Hematopoietic multipotent progenitor cell (in vitro differentiated cells): ENCODE measurements at regions not wholly inside any gene's neighbourhood (a gene's known extent, or its start where the extent isn't known, plus 50 kb on each side); places are given as distances from the start of the nearest gene placed in this dataset.

ENCODE experiments used
- DNase-seq, 3 donors: peaks; one replicate each; pipeline ENCODE4 v3.0.0-alpha.2; 2011 to 2015; ENCODE audit warnings: low read depth in 2 of 3, low spot score in 2 of 3

DNA sequence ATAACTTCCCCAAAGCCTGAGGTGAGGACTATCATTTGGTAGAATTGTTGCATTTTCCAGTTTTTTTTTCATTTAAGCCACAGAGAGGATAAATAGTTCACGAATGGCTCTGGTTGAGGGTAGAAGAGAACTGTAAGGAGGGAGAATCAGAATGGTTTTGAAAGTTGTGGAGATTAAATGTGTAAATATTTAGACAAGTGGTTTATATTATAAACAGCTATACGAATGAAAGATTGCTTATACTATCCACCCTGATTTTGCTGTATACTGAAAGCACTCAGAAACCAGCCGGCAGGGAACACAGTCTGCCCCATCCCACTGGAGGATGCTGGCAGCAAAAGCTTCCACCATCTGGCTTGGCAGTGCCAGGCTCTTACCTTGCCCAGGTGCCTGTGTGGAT lies 341.1 kb downstream of the RAPGEF2 start:
- DNase-seq: no peak

GRCh38 chr4:159444678-159445077 lies 341.8 kb downstream of the RAPGEF2 start:
- peak in 2 of 3 donors; percentile 26 to 32 for DNase-seq

DNA sequence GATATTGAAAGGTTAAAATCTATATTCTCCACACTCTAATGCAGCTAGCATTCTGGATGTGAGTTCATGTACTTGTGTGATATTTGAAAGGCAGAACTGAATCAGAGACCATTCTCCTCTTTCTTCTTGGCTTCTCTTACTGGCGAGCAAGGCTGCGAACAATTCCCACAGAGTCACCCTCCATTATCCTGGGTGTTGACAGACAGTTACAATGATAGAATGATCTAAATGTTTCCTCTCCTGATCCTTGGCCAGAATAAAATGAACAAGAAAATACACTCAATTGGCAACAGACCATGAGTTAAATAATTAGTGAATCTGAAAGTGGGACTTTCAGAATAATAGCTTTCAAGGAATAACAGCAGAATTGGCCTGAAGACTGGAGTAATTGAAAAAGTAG lies 342.8 kb downstream of the RAPGEF2 start:
- no peak for DNase-seq

GRCh38 chr4:159446266-159446976 lies 343.5 kb downstream of the RAPGEF2 start:
- peak in 2 of 3 donors; percentile 52 to 81 for DNase-seq

DNA sequence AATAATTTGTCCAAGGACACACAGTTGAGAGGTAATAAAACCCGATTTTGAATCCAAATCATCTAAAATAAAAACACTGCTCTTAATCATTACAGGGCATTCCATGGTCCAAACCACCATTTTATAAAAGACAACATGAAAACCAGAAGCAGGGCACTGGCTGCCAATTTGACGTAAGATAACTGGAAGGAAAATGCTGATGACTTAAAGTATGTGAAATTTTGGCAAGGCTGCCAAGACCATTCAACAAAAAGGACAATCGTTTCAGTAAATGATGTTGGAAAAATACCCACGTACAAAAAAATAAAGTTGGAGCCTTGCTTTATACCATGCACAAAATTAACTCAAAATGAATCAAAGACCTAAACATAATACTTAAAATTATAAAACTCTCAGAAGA lies 344.4 kb downstream of the RAPGEF2 start:
- DNase-seq: no peak

- DNase-seq: no peak
Measured at GRCh38 chr4:159451006-159451405, 348.1 kb downstream of the RAPGEF2 start.

- DNase-seq: peak in 2 of 3 donors; percentile 51 to 65
Measured at GRCh38 chr4:159455675-159456237, 352.9 kb downstream of the RAPGEF2 start.

- DNase-seq: no peak
Measured at GRCh38 chr4:159460371-159460770, 357.5 kb downstream of the RAPGEF2 start.

DNA sequence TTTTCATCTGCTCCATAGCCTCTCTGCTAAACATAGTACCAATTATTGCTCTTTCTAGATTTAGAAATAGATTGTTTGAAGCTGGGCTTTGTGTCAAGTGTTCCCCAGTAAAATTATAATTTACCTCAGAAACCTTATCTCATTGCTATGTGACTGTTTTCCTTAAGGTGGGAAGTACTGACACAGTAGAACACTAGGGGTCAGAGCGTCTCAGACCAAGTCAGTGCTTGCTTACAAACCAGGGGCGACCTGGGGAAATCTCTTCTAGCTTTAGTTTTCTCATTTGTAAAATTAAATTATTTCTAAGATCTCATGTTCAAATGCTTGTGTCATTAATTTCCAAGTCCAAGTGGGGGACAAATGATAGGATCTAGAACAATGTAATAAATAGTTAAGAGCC lies 360.4 kb downstream of the RAPGEF2 start:
- DNase-seq: no peak

- DNase-seq: no peak
Measured at GRCh38 chr4:159464302-159464701, 361.4 kb downstream of the RAPGEF2 start.

GRCh38 chr4:159476886-159477285 lies 374.0 kb downstream of the RAPGEF2 start:
- no peak for DNase-seq

DNA sequence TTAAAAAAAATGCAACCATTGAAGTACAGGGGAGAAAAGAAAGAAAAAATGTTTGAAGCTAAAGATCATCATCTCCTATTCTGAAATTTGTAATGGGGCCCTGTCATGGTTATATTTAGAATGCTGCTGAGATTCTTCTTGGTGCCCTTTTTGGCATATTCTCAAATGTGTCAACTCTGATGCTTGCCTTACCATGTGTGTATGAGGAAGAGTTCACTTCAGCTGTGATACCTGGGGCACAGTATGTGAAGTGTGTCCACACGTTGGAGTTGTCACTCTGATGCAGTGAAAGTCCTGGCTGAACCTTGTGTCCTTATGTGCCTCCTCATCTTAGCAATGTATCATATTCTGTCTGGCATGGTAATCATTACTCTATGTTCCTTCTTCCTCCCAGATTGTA lies 377.9 kb downstream of the RAPGEF2 start:
- DNase-seq: no peak

GRCh38 chr4:159481936-159482335 lies 379.1 kb downstream of the RAPGEF2 start:
- DNase-seq: no peak

- DNase-seq: no peak
Measured at GRCh38 chr4:159483110-159483781, 380.4 kb downstream of the RAPGEF2 start.

DNA sequence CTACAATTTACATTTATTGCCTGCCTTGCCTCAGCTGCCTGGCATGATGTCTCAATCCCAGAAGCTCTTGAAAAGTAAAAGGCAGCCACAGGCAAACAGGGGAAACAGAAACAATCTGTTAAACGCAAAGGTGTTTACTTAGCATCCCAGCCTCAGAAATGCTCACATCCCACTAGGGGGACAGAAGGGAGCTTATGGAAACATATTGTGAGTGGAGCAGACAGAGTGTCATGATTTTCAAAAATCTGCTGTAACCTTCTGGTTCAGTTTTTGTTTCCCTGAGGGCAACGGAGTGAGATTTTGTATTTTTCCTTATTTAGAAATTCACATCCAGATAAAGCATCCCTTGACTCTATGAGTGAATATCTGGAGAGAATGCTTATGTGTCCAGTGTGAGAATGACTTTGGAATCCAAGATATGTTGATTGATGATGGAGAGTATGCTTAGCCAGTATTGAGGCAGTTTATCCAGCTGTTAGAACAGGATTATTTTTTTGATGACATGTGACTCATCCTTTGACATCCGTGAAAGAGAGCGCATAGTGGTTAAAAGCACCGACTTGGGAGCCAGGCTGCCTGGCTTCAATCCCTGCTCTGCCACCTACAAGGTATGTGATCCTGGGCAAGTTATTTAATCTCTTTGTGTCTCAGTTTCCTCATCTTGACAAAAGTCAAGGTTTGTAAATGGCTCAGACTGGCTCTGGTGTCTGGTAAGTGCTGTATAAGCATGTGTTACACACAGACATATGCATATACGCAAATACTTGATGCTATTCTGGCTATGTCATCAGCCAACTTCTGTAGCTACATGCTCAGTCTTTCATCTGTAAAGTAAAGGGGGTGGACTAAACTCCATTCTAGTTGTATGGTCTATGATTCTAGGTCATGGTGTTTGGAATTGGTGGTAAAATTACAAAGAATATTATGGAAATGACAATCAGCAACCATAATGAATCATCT lies 381.2 kb downstream of the RAPGEF2 start:
- no peak for DNase-seq

DNA sequence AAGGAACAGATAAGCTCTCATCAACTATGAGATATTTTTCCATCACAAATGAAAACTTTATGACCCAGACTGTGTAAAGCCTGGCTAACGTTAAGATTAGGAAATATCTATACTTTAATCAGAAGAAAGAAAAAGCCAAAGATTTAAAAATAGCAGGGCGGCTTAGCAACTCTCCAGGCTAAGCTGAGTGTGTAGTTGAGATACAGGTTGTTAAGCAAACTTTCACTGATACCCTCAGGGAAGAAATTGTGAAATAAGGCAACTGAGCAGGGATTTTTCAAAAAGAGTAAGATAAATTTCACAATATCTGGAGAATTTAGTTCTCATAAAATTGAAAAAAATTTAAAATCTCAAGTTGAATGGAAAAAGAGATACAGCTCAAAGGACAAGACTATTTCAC lies 382.0 kb downstream of the RAPGEF2 start:
- no peak for DNase-seq

DNA sequence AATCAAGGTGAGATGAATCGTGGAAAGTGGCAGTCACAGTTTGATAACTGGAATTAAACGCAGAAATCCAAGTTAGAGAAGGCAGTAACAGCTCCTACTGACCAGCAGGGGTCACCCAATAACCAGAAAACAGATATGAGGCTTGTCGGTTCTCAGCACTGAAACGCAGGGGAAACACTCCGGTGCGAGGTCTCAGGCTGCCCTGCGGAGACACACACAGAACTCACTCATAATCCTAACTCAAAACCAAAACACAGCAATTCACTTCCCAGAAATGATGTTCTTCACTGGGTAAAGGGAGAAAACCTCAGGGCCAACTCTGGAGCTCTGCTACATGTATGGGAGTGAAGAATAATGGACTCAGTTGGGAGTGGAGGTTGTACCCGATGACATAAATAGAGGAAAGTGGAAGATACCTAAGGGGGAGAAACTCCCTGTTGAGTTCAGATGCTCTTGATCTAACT lies 384.4 kb downstream of the RAPGEF2 start:
- DNase-seq: peak in 2 of 3 donors; percentile 70 to 84

GRCh38 chr4:159489646-159490045 lies 386.8 kb downstream of the RAPGEF2 start:
- DNase-seq: no peak

DNA sequence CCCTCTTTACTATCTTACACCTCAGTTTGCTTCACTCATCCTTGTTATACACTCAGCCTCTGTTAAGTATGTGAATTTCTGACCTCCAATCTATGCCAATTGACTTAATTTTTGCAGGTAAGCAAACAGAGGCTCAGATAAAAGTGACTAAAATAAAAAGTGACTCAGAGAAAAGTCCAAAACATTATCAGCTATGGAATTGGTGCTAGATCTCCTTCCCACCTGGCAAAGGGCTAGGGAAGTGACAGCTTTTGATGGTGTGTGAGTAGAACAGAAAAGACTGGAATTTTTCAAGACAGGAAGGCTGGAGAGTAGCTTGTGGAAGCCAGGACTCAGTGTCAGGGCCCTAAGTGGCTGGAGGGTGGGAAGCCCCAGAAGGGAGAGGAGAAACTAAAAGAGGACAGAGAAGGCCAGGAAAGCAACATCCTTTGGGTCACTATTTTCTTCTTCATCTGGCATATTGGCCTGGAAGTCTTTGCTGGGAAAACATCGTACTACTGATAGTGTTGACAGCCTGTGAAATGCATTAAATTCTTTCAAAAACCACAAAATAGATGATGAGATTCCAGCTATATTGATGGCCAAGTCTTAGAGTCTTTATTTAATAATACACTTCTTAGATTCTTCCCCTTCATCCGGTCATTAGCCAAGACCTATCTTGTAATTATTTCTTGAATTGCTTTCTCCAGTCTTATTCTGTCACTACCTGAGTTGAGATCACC lies 392.8 kb downstream of the RAPGEF2 start:
- DNase-seq: no peak

DNA sequence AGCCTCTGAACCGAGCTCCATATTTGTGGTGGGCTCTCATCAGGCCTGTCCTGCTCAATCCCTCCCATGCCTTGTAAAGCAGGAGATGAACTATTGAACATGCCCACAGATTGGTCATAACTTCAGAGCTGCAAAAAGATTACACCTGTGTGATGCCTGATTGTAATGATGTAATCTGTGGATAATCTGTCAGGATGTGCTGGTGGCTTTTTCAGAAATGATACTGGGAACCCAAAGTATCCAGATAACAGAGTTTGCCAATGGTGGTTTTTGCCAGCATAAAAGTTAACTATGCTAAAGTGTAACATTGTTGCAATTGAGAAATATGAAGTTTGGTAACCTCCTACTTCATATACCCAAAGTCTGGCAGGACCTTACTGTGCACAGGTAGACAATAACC lies 393.4 kb downstream of the RAPGEF2 start:
- DNase-seq: no peak
